WTC11 (cell line): ENCODE measurements at regions not wholly inside any gene's neighbourhood (a gene's known extent, or its start where the extent isn't known, plus 50 kb on each side); places are given as distances from the start of the nearest gene placed in this dataset.

Experiments used
- ATAC-seq: fragments of 200-7000 bp; cut with Tn5 transposase; 2 replicates; pipeline ENCODE4 v1.10.0; 2021; ENCODE audit warnings: mild to moderate bottlenecking, moderate library complexity
- CTCF ChIA-PET: fragments of 300-600 bp; sonication (Branson Sonifier 250); formaldehyde crosslinking; loops from one replicate; lab custom pipeline; 2021; ENCODE audit warnings: antibody characterized with exemption; lab: Charles Lee
- POLR2A ChIA-PET: fragments of 350-600 bp; sonication (Branson Sonifier 250); formaldehyde crosslinking; loops from one replicate; lab custom pipeline; 2021; ENCODE audit warnings: antibody characterized with exemption; lab: Charles Lee
- DNase-seq: peaks from one replicate; pipeline ENCODE4 v3.0.0; 2021; ENCODE audit warnings: low spot score
- H3K27ac Mint-ChIP-seq: 2 replicates; pipeline ENCODE4 v1.8.0; 2021; ENCODE audit warnings: mixed read lengths
- H3K27me3 Mint-ChIP-seq: 2 replicates; pipeline ENCODE4 v1.8.0; 2021; ENCODE audit warnings: low read depth, mild to moderate bottlenecking, moderate library complexity, mixed read lengths
- H3K36me3 Mint-ChIP-seq: 2 replicates; pipeline ENCODE4 v1.8.0; 2021; ENCODE audit warnings: mixed read lengths
- H3K4me1 Mint-ChIP-seq: 2 replicates; pipeline ENCODE4 v1.8.0; 2022; ENCODE audit warnings: mixed read lengths
- H3K4me3 Mint-ChIP-seq: 2 replicates; pipeline ENCODE4 v1.8.0; 2021; ENCODE audit warnings: mild to moderate bottlenecking, moderate library complexity, mixed read lengths
- H3K9me3 Mint-ChIP-seq: 2 replicates; pipeline ENCODE4 v1.8.0; 2021; ENCODE audit warnings: mixed read lengths
- ATF1 ChIP-seq: sonication (generic); formaldehyde crosslinking; IDR thresholded peaks from 2 replicates; pipeline ENCODE4 v1.8.1; 2023; ENCODE audit warnings: mild to moderate bottlenecking, moderate library complexity, missing genetic modification reagents
- CREB1 ChIP-seq: sonication (generic); formaldehyde crosslinking; IDR thresholded peaks from 2 replicates; pipeline ENCODE4 v1.8.0; 2023; ENCODE audit warnings: mild to moderate bottlenecking, missing genetic modification reagents
- ESRRA ChIP-seq: sonication (generic); formaldehyde crosslinking; IDR thresholded peaks from 2 replicates; pipeline ENCODE4 v1.8.1; 2022; ENCODE audit warnings: mild to moderate bottlenecking, missing genetic modification reagents, borderline replicate concordance
- FOXP1 ChIP-seq: sonication (generic); formaldehyde crosslinking; IDR thresholded peaks from 2 replicates; pipeline ENCODE4 v1.8.0; 2022; ENCODE audit warnings: missing genetic modification reagents, mild to moderate bottlenecking, moderate library complexity, borderline replicate concordance
- HMGA2 ChIP-seq: fragments of 250-450 bp; sonication (Bioruptor Pico); IDR thresholded peaks from 2 replicates; pipeline ENCODE4 v1.4.0; 2021; ENCODE audit warnings: mild to moderate bottlenecking, moderate library complexity
- MYBL2 ChIP-seq: sonication (generic); formaldehyde crosslinking; IDR thresholded peaks from 2 replicates; pipeline ENCODE4 v1.8.1; 2023; ENCODE audit warnings: mild to moderate bottlenecking, moderate library complexity, missing genetic modification reagents
- NFATC4 ChIP-seq: fragments of 250-450 bp; sonication (Bioruptor Pico); IDR thresholded peaks from 2 replicates; pipeline ENCODE4 v1.9.0; 2021; ENCODE audit warnings: mild to moderate bottlenecking
- NR2C2 ChIP-seq: sonication (generic); formaldehyde crosslinking; IDR thresholded peaks from 2 replicates; pipeline ENCODE4 v1.8.0; 2022; ENCODE audit warnings: mild to moderate bottlenecking, missing genetic modification reagents
- OVOL2 ChIP-seq: fragments of 250-450 bp; sonication (Bioruptor Pico); IDR thresholded peaks from 2 replicates; pipeline ENCODE4 v1.9.0; 2021; ENCODE audit warnings: mild to moderate bottlenecking, borderline replicate concordance
- SMAD3 ChIP-seq: sonication (generic); formaldehyde crosslinking; IDR thresholded peaks from 2 replicates; pipeline ENCODE4 v1.8.0; 2022; ENCODE audit warnings: missing genetic modification reagents, mild to moderate bottlenecking, borderline replicate concordance
- TCF7 ChIP-seq: sonication (generic); formaldehyde crosslinking; IDR thresholded peaks from 2 replicates; pipeline ENCODE4 v1.8.0; 2022; ENCODE audit warnings: mild to moderate bottlenecking, low read depth, missing genetic modification reagents, moderate library complexity
- TEAD1 ChIP-seq: sonication (generic); formaldehyde crosslinking; IDR thresholded peaks from 2 replicates; pipeline ENCODE4 v1.8.0; 2022; ENCODE audit warnings: mild to moderate bottlenecking, missing genetic modification reagents
- TEAD4 ChIP-seq: sonication (generic); formaldehyde crosslinking; IDR thresholded peaks from 2 replicates; pipeline ENCODE4 v1.8.0; 2022; ENCODE audit warnings: mild to moderate bottlenecking, missing genetic modification reagents
- ZNF232 ChIP-seq: sonication (generic); formaldehyde crosslinking; IDR thresholded peaks from 2 replicates; pipeline ENCODE4 v1.8.0; 2022; ENCODE audit warnings: mild to moderate bottlenecking, missing genetic modification reagents
- ZNF416 ChIP-seq: fragments of 250-450 bp; sonication (Bioruptor Pico); IDR thresholded peaks from 2 replicates; pipeline ENCODE4 v1.9.0; 2021; ENCODE audit warnings: mild to moderate bottlenecking, inconsistent platforms
- ZNF671 ChIP-seq: fragments of 250-450 bp; sonication (Bioruptor Pico); IDR thresholded peaks from 2 replicates; pipeline ENCODE4 v1.8.0; 2021; ENCODE audit warnings: mild to moderate bottlenecking
- TF ChIP-seq, protein P1 (sequence below): sonication (generic); formaldehyde crosslinking; IDR thresholded peaks from 2 replicates; pipeline ENCODE4 v1.8.1; 2023; ENCODE audit warnings: mild to moderate bottlenecking, missing genetic modification reagents, moderate library complexity
- TF ChIP-seq, protein P2 (sequence below): fragments of 250-450 bp; sonication (Bioruptor Pico); IDR thresholded peaks from 2 replicates; pipeline ENCODE4 v1.9.0; 2021; ENCODE audit warnings: mild to moderate bottlenecking
- TF ChIP-seq, protein P3 (sequence below): fragments of 250-450 bp; sonication (Bioruptor Pico); IDR thresholded peaks from 2 replicates; pipeline ENCODE4 v1.8.0; 2021; ENCODE audit warnings: mild to moderate bottlenecking
- TF ChIP-seq, protein P4 (sequence below): sonication (generic); formaldehyde crosslinking; IDR thresholded peaks from 2 replicates; pipeline ENCODE4 v1.8.1; 2022; ENCODE audit warnings: low read depth, mild to moderate bottlenecking, moderate library complexity, missing genetic modification reagents, borderline replicate concordance
- TF ChIP-seq, protein P5 (sequence below): sonication (generic); formaldehyde crosslinking; IDR thresholded peaks from 2 replicates; pipeline ENCODE4 v1.8.0; 2023; ENCODE audit warnings: missing genetic modification reagents
- TF ChIP-seq, protein P6 (sequence below): fragments of 250-450 bp; sonication (Bioruptor Pico); IDR thresholded peaks from 2 replicates; pipeline ENCODE4 v2.1.2; 2022; ENCODE audit warnings: mild to moderate bottlenecking, moderate library complexity
- TF ChIP-seq, protein P7 (sequence below): fragments of 250-450 bp; sonication (Bioruptor Pico); IDR thresholded peaks from 2 replicates; pipeline ENCODE4 v1.9.0; 2021; ENCODE audit warnings: moderate library complexity, mild to moderate bottlenecking, inconsistent platforms, borderline replicate concordance
- TF ChIP-seq, protein P8 (sequence below): sonication (generic); formaldehyde crosslinking; conservative IDR thresholded peaks from 2 replicates; pipeline ENCODE4 v1.8.1; 2023; ENCODE audit warnings: mild to moderate bottlenecking, low read depth, missing genetic modification reagents, moderate library complexity
- TF ChIP-seq, protein P9 (sequence below): sonication (generic); formaldehyde crosslinking; IDR thresholded peaks from 2 replicates; pipeline ENCODE4 v1.8.0; 2022; ENCODE audit warnings: mild to moderate bottlenecking, missing genetic modification reagents
- TF ChIP-seq, protein P10 (sequence below): sonication (generic); formaldehyde crosslinking; IDR thresholded peaks from 2 replicates; pipeline ENCODE4 v1.8.1; 2022; ENCODE audit warnings: mild to moderate bottlenecking, moderate library complexity, missing genetic modification reagents

DNA sequence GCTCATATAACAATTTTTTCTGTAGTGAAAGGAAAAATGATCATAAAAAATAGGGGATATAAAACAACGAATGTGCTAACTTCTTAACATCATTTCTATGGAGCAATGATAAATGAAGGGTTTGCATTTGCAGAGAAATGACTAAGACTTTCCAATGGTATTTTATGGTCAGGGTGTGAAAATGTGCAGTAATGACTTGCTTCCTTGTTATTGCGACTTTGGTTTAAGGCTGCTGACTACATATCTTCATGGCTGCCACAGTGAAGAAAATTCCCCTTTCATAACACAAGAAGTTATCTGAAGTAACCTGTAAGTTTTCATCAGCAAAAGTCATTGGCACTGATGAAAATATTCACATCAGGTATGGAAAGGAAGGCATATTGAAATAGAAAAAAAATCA is 166.1 kb upstream of the NRG3 start:
- Mint-ChIP-seq H3K27me3 (no peaks in the 10 kb centered on the region), H3K9me3 (no peaks in the 10 kb centered on the region), H3K27ac (no peak overlapping the region), H3K36me3 (no peaks in the 10 kb centered on the region), H3K4me1 (peaks cover 16% of the 10 kb centered on the region), H3K4me3 (no peak overlapping the region)
- TF ChIP-seq CREB1 (CRISPR knock-in tag) (no peak), ESRRA (CRISPR knock-in tag) (no peak), FOXP1 (CRISPR knock-in tag) (no peak), TEAD1 (CRISPR knock-in tag) (no peak), ZNF232 (CRISPR knock-in tag) (no peak), MYBL2 (CRISPR knock-in tag) (no peak), OVOL2 (CRISPR knock-in tag) (no peak), NFATC4 (CRISPR knock-in tag) (no peak), TCF7 (CRISPR knock-in tag) (no peak), HMGA2 (CRISPR knock-in tag) (no peak), NR2C2 (CRISPR knock-in tag) (no peak), SMAD3 (no peak)
- TF ChIP-seq, protein P1, sequence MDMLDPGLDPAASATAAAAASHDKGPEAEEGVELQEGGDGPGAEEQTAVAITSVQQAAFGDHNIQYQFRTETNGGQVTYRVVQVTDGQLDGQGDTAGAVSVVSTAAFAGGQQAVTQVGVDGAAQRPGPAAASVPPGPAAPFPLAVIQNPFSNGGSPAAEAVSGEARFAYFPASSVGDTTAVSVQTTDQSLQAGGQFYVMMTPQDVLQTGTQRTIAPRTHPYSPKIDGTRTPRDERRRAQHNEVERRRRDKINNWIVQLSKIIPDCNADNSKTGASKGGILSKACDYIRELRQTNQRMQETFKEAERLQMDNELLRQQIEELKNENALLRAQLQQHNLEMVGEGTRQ (CRISPR knock-in tag), result no peak
- TF ChIP-seq, protein P2, sequence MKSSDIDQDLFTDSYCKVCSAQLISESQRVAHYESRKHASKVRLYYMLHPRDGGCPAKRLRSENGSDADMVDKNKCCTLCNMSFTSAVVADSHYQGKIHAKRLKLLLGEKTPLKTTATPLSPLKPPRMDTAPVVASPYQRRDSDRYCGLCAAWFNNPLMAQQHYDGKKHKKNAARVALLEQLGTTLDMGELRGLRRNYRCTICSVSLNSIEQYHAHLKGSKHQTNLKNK (CRISPR knock-in tag), result no peak
- TF ChIP-seq, protein P3, sequence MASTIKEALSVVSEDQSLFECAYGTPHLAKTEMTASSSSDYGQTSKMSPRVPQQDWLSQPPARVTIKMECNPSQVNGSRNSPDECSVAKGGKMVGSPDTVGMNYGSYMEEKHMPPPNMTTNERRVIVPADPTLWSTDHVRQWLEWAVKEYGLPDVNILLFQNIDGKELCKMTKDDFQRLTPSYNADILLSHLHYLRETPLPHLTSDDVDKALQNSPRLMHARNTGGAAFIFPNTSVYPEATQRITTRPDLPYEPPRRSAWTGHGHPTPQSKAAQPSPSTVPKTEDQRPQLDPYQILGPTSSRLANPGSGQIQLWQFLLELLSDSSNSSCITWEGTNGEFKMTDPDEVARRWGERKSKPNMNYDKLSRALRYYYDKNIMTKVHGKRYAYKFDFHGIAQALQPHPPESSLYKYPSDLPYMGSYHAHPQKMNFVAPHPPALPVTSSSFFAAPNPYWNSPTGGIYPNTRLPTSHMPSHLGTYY, result no peak
- TF ChIP-seq, protein P4, sequence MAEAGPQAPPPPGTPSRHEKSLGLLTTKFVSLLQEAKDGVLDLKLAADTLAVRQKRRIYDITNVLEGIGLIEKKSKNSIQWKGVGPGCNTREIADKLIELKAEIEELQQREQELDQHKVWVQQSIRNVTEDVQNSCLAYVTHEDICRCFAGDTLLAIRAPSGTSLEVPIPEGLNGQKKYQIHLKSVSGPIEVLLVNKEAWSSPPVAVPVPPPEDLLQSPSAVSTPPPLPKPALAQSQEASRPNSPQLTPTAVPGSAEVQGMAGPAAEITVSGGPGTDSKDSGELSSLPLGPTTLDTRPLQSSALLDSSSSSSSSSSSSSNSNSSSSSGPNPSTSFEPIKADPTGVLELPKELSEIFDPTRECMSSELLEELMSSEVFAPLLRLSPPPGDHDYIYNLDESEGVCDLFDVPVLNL (CRISPR knock-in tag), result no peak
- TF ChIP-seq, protein P5, sequence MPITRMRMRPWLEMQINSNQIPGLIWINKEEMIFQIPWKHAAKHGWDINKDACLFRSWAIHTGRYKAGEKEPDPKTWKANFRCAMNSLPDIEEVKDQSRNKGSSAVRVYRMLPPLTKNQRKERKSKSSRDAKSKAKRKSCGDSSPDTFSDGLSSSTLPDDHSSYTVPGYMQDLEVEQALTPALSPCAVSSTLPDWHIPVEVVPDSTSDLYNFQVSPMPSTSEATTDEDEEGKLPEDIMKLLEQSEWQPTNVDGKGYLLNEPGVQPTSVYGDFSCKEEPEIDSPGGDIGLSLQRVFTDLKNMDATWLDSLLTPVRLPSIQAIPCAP (CRISPR knock-in tag), result no peak
- TF ChIP-seq, protein P6, sequence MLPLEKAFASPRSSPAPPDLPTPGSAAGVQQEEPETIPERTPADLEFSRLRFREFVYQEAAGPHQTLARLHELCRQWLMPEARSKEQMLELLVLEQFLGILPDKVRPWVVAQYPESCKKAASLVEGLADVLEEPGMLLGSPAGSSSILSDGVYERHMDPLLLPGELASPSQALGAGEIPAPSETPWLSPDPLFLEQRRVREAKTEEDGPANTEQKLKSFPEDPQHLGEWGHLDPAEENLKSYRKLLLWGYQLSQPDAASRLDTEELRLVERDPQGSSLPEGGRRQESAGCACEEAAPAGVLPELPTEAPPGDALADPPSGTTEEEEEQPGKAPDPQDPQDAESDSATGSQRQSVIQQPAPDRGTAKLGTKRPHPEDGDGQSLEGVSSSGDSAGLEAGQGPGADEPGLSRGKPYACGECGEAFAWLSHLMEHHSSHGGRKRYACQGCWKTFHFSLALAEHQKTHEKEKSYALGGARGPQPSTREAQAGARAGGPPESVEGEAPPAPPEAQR, result no peak
- ChIA-PET POLR2A (no interaction called here), CTCF (no interaction called here)
- DNase-seq (no peak), ATAC-seq (no peak)

DNA sequence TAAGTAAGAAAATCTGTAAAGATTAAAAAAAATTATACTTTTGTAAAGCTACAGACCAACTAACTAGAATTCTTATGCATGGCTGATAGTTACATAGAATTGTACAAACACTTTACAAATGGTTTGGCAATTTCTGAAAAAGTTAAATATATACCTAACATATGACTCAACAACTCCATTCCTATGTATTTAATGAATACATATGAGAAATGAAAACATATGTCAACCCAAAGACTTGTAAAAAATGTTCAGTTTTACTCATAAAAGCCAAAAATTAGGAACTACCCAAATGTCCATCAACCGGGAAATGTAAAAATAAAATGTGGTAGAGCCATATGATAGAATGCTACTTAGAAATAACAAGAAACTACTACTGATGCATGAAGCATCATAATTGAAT is 152.6 kb upstream of the NRG3 start:
- ChIA-PET POLR2A (no interaction called here), CTCF (no interaction called here)
- Mint-ChIP-seq H3K4me3 (no peak overlapping the region), H3K4me1 (peaks cover 12% of the 10 kb centered on the region), H3K36me3 (peaks cover 25% of the 10 kb centered on the region), H3K9me3 (peaks cover 28% of the 10 kb centered on the region), H3K27me3 (no peaks in the 10 kb centered on the region; the same call in 1 of the 2 replicates), H3K27ac (no peak overlapping the region)
- no peak for DNase-seq
- ATAC-seq, result no peak
- no peak for TF ChIP-seq ZNF416 (CRISPR knock-in tag)
- TF ChIP-seq, protein P7, sequence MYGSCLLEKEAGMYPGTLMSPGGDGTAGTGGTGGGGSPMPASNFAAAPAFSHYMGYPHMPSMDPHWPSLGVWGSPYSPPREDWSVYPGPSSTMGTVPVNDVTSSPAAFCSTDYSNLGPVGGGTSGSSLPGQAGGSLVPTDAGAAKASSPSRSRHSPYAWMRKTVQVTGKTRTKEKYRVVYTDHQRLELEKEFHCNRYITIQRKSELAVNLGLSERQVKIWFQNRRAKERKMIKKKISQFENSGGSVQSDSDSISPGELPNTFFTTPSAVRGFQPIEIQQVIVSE (CRISPR knock-in tag), result no peak
- no peak for TF ChIP-seq TCF7 (CRISPR knock-in tag)
- TF ChIP-seq, protein P8, sequence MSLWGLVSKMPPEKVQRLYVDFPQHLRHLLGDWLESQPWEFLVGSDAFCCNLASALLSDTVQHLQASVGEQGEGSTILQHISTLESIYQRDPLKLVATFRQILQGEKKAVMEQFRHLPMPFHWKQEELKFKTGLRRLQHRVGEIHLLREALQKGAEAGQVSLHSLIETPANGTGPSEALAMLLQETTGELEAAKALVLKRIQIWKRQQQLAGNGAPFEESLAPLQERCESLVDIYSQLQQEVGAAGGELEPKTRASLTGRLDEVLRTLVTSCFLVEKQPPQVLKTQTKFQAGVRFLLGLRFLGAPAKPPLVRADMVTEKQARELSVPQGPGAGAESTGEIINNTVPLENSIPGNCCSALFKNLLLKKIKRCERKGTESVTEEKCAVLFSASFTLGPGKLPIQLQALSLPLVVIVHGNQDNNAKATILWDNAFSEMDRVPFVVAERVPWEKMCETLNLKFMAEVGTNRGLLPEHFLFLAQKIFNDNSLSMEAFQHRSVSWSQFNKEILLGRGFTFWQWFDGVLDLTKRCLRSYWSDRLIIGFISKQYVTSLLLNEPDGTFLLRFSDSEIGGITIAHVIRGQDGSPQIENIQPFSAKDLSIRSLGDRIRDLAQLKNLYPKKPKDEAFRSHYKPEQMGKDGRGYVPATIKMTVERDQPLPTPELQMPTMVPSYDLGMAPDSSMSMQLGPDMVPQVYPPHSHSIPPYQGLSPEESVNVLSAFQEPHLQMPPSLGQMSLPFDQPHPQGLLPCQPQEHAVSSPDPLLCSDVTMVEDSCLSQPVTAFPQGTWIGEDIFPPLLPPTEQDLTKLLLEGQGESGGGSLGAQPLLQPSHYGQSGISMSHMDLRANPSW (CRISPR knock-in tag), result no peak
- TF ChIP-seq ZNF671 (CRISPR knock-in tag), result no peak
- TF ChIP-seq, protein P9, sequence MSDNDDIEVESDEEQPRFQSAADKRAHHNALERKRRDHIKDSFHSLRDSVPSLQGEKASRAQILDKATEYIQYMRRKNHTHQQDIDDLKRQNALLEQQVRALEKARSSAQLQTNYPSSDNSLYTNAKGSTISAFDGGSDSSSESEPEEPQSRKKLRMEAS (CRISPR knock-in tag), result no peak
- TF ChIP-seq HMGA2 (CRISPR knock-in tag), result no peak
- TF ChIP-seq ATF1 (CRISPR knock-in tag), result no peak
- TF ChIP-seq TEAD4 (CRISPR knock-in tag), result no peak
- TF ChIP-seq, protein P10, sequence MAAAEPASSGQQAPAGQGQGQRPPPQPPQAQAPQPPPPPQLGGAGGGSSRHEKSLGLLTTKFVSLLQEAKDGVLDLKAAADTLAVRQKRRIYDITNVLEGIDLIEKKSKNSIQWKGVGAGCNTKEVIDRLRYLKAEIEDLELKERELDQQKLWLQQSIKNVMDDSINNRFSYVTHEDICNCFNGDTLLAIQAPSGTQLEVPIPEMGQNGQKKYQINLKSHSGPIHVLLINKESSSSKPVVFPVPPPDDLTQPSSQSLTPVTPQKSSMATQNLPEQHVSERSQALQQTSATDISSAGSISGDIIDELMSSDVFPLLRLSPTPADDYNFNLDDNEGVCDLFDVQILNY (CRISPR knock-in tag), result no peak
